H1 (cell line): ENCODE measurements at regions not wholly inside any gene's neighbourhood (a gene's known extent, or its start where the extent isn't known, plus 50 kb on each side); places are given as distances from the start of the nearest gene placed in this dataset.

Source experiments
- CTCF ChIA-PET: fragments of 300-600 bp; sonication (Branson Sonifier 250); formaldehyde crosslinking; loops from one replicate; lab custom pipeline; 2021; ENCODE audit not compliant: partially characterized antibody; lab: Charles Lee
- POLR2A ChIA-PET: fragments of 300-600 bp; sonication (Branson Sonifier 250); formaldehyde crosslinking; loops from one replicate; lab custom pipeline; 2021; ENCODE audit warnings: inconsistent platforms; ENCODE audit not compliant: partially characterized antibody; lab: Charles Lee
- DNase-seq, 2 experiments: peaks; one replicate each; pipeline versions ENCODE4 v3.0.0 to v3.0.0-alpha.2; 2010 to 2022; ENCODE audit warnings: low spot score in 2 of 2, low read depth in 1 of 2, mixed read lengths in 1 of 2
- FAIRE-seq: peaks from 2 replicates; lab custom pipeline; 2011; peaks lifted over from hg19 to GRCh38; lab: Jason Lieb, UNC
- H2AFZ ChIP-seq: 2 replicates; pipeline ENCODE4 v1.8.1; 2012; ENCODE audit warnings: low read length, inconsistent platforms
- H2AK5ac ChIP-seq: 2 replicates; pipeline ENCODE4 v1.6.1; 2013; ENCODE audit warnings: low read depth, low read length
- H2BK120ac ChIP-seq: replicated peaks from 2 replicates; pipeline ENCODE3; 2013; ENCODE audit warnings: low read depth, low read length, inconsistent platforms
- H2BK12ac ChIP-seq: 2 replicates; pipeline ENCODE4 v1.6.1; 2013; ENCODE audit warnings: low read depth, low read length
- H2BK15ac ChIP-seq: 2 replicates; pipeline ENCODE4 v1.6.1; 2013; ENCODE audit warnings: low read length
- H2BK20ac ChIP-seq: 2 replicates; pipeline ENCODE4 v1.6.1; 2013; ENCODE audit warnings: low read length
- H2BK5ac ChIP-seq: 2 replicates; pipeline ENCODE4 v1.6.1; 2013; ENCODE audit warnings: low read depth, low read length
- H3K14ac ChIP-seq: 2 replicates; pipeline ENCODE4 v1.6.1; 2013; ENCODE audit warnings: inconsistent platforms; ENCODE audit not compliant: insufficient read length
- H3K18ac ChIP-seq: 2 replicates; pipeline ENCODE4 v1.6.1; 2013; ENCODE audit warnings: low read length; ENCODE audit errors: extremely low read depth
- H3K23ac ChIP-seq: 2 replicates; pipeline ENCODE4 v1.6.1; 2013; ENCODE audit warnings: inconsistent platforms; ENCODE audit not compliant: insufficient read length
- H3K23me2 ChIP-seq: 2 replicates; pipeline ENCODE4 v1.6.1; 2013; ENCODE audit warnings: low read depth, low read length
- H3K27ac ChIP-seq: 2 replicates; pipeline ENCODE4 v1.6.1; 2011; ENCODE audit warnings: low read depth, low read length, inconsistent platforms
- H3K27me3 ChIP-seq, 4 experiments: replicated peaks in 1 of 4; 1 replicate in 1 of 4; 2 replicates in 3 of 4; pipeline versions ENCODE4 v1.6.1 to v1.8.1; 2011 to 2013; ENCODE audit warnings: low read length in 3 of 4, mild to moderate bottlenecking in 3 of 4, inconsistent platforms in 2 of 4, mixed read lengths in 2 of 4, moderate library complexity in 1 of 4; ENCODE audit not compliant: control insufficient read depth in 3 of 4, insufficient read depth in 3 of 4; ENCODE audit errors: extremely low read depth in 1 of 4
- H3K36me3 ChIP-seq, 4 experiments: 2 replicates each; pipeline versions ENCODE4 v1.6.1 to v1.8.1; 2011 to 2013; ENCODE audit warnings: mild to moderate bottlenecking in 4 of 4, low read length in 3 of 4, moderate library complexity in 2 of 4, control low read depth in 1 of 4, inconsistent platforms in 1 of 4; ENCODE audit not compliant: insufficient read depth in 4 of 4, control insufficient read depth in 2 of 4
- H3K4ac ChIP-seq: replicated peaks from 2 replicates; pipeline ENCODE3; 2013; ENCODE audit warnings: low read length, low read depth, mixed read lengths, inconsistent platforms; ENCODE audit not compliant: insufficient read length
- H3K4me1 ChIP-seq, 4 experiments: replicated peaks in 1 of 4; 1 replicate in 1 of 4; 2 replicates in 3 of 4; pipeline versions ENCODE4 v1.6.1 to v1.8.1; 2011 to 2013; ENCODE audit warnings: low read length in 3 of 4, inconsistent platforms in 2 of 4, mixed read lengths in 1 of 4; ENCODE audit not compliant: insufficient read depth in 4 of 4, control insufficient read depth in 3 of 4
- H3K4me2 ChIP-seq, 2 experiments: 2 replicates each; pipeline versions ENCODE4 v1.6.1 to v1.8.1; 2011 to 2013; ENCODE audit warnings: low read depth in 2 of 2, low read length in 2 of 2, control low read depth in 1 of 2, inconsistent platforms in 1 of 2, mild to moderate bottlenecking in 1 of 2; ENCODE audit not compliant: insufficient read depth in 1 of 2
- H3K4me3 ChIP-seq, 4 experiments: fragments of 200-600, 300-600 bp in 1 of 4; sonication (generic), shearing (Covaris generic), sonication (Bioruptor Twin) in 1 of 4; 2 replicates each; pipeline versions ENCODE4 v1.5.1 to v1.8.1; 2011 to 2016; ENCODE audit warnings: low read length in 4 of 4, low read depth in 3 of 4, control low read depth in 2 of 4, inconsistent platforms in 2 of 4, mild to moderate bottlenecking in 2 of 4, mixed read lengths in 1 of 4, moderate library complexity in 1 of 4; ENCODE audit not compliant: insufficient read depth in 2 of 4; ENCODE audit errors: extremely low read depth in 1 of 4
- H3K56ac ChIP-seq: replicated peaks from 2 replicates; pipeline ENCODE3; 2013; ENCODE audit warnings: low read depth, mild to moderate bottlenecking, mixed read lengths, low read length, inconsistent platforms; ENCODE audit not compliant: insufficient read length
- H3K79me1 ChIP-seq: 2 replicates; pipeline ENCODE4 v1.6.1; 2013; ENCODE audit warnings: low read depth, low read length, control low read depth
- H3K79me2 ChIP-seq, 2 experiments: 2 replicates each; pipeline versions ENCODE4 v1.6.1 to v1.8.1; 2012 to 2013; ENCODE audit warnings: low read length in 2 of 2, mild to moderate bottlenecking in 2 of 2, inconsistent platforms in 1 of 2; ENCODE audit not compliant: insufficient read depth in 2 of 2, control insufficient read depth in 1 of 2
- H3K9ac ChIP-seq, 4 experiments: replicated peaks in 1 of 4; 1 replicate in 1 of 4; 2 replicates in 3 of 4; pipeline versions ENCODE4 v1.6.1 to v1.8.1; 2011 to 2013; ENCODE audit warnings: low read depth in 3 of 4, low read length in 3 of 4, control low read depth in 2 of 4, mild to moderate bottlenecking in 2 of 4, moderate library complexity in 2 of 4, inconsistent platforms in 1 of 4; ENCODE audit errors: extremely low read depth in 1 of 4
- H3K9me3 ChIP-seq, 2 experiments: 2 replicates each; pipeline versions ENCODE4 v1.6.1 to v1.8.1; 2012 to 2013; ENCODE audit warnings: mild to moderate bottlenecking in 2 of 2, moderate library complexity in 2 of 2, control low read depth in 1 of 2, inconsistent platforms in 1 of 2, low read depth in 1 of 2, low read length in 1 of 2, mixed read lengths in 1 of 2; ENCODE audit not compliant: insufficient read depth in 2 of 2
- H4K20me1 ChIP-seq, 2 experiments: replicated peaks in 1 of 2; 2 replicates each; pipeline versions ENCODE3 to v1.8.1; 2011 to 2013; ENCODE audit warnings: inconsistent platforms in 2 of 2, low read length in 2 of 2, mild to moderate bottlenecking in 1 of 2; ENCODE audit not compliant: insufficient read depth in 2 of 2, control insufficient read depth in 1 of 2
- H4K5ac ChIP-seq: 2 replicates; pipeline ENCODE4 v1.6.1; 2013; ENCODE audit warnings: low read length, low read depth, mixed read lengths, inconsistent platforms; ENCODE audit not compliant: insufficient read length
- H4K8ac ChIP-seq: 2 replicates; pipeline ENCODE4 v1.8.0; 2013; ENCODE audit warnings: mild to moderate bottlenecking, moderate library complexity, low read length, inconsistent platforms; ENCODE audit not compliant: insufficient read depth; ENCODE audit errors: extremely low read depth
- H4K91ac ChIP-seq: replicated peaks from 2 replicates; pipeline ENCODE3; 2013; ENCODE audit warnings: low read length, mixed read lengths, inconsistent platforms; ENCODE audit not compliant: insufficient read length
- RFX5 ChIP-seq: IDR thresholded peaks from 2 replicates; pipeline ENCODE4 v1.6.1; 2011; ENCODE audit warnings: low read depth, low read length, improper control_type of control experiment, borderline replicate concordance
- SIRT6 ChIP-seq: IDR thresholded peaks from one replicate; pipeline ENCODE4 v1.7.1; 2012; ENCODE audit warnings: low read length, inconsistent platforms
- WGBS, 2 experiments: shearing (Covaris generic) in 1 of 2; methylation state at CpG; one replicate each; pipeline versions ENCODE4 v1.1.6 to v1.1.7; 2013 to 2015; ENCODE audit warnings: low lambda C conversion rate in 2 of 2, mixed read lengths in 2 of 2, inconsistent platforms in 1 of 2, low coverage in 1 of 2, missing lambda C conversion rate in 1 of 2; ENCODE audit not compliant: insufficient replicate concordance in 2 of 2, insufficient coverage in 1 of 2, insufficient read length in 1 of 2; ENCODE audit errors: extremely low coverage in 1 of 2, missing lambda C conversion rate in 1 of 2; 5-methylcytosine and 5-hydroxymethylcytosine counted together
- TF ChIP-seq, protein P1 (sequence below), 3 experiments: IDR thresholded peaks; 1 replicate in 2 of 3; 2 replicates in 1 of 3; pipeline versions ENCODE4 v1.5.1 to v1.6.1; 2011; ENCODE audit warnings: low read length in 3 of 3, mild to moderate bottlenecking in 3 of 3, inconsistent platforms in 2 of 3, low read depth in 1 of 3, moderate library complexity in 1 of 3; ENCODE audit not compliant: insufficient read depth in 1 of 3; ENCODE audit errors: control extremely low read depth in 1 of 3
- TF ChIP-seq, protein P2 (sequence below): IDR thresholded peaks from 2 replicates; pipeline ENCODE4 v1.6.1; 2012; ENCODE audit warnings: inconsistent platforms

DNA sequence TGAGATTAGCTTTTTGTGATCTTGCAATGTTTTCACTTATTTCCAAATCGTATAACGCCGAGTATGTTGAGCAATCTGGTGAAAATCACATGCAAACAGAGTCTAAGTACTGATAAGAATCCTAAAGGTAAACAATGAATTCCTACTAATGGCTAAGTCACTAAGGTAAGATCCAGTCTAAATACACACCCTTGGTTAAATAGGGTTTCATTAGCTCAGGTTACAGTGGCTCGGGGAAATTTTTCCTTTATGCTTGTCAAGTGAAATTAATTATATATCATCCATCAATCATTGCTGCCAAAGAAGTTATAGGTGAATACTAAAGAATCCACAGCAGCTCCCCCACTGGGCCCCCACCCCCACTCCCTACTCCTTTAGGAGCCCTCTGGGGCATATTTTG, 139.3 kb downstream of the SOX2 start:
- no peaks in the 10 kb centered on the region for H3K79me1 ChIP-seq
- no peak overlapping the region for H2BK120ac ChIP-seq
- H2BK15ac ChIP-seq, result no peak overlapping the region
- H3K27me3 ChIP-seq, result no peaks in the 10 kb centered on the region
- no peak overlapping the region for H2BK5ac ChIP-seq
- 86% methylated on average over 4 of the region's 4 CpGs; no CpG with 5 or more reads in 1 of the 2 experiments for WGBS, 2 experiments
- no peak overlapping the region for H3K56ac ChIP-seq
- no peak overlapping the region for H3K4ac ChIP-seq
- ChIA-PET CTCF (interaction anchor here (1.1 to 2.2 kb wide), 5 partner anchors 9 to 125 kb away, joined by 3 to 5 read pairs (median 3); no protein-coding TSS in a partner anchor), POLR2A (no interaction called here)
- H4K8ac ChIP-seq, result no peak overlapping the region
- no peak overlapping the region for H3K14ac ChIP-seq
- H3K9ac ChIP-seq, result no peak overlapping the region
- no peaks in the 10 kb centered on the region for H4K20me1 ChIP-seq
- no peak overlapping the region for H3K4me2 ChIP-seq
- H4K5ac ChIP-seq, result no peak overlapping the region
- no peak overlapping the region for H3K4me3 ChIP-seq
- H4K91ac ChIP-seq, result no peak overlapping the region
- no peak overlapping the region for H3K18ac ChIP-seq
- no peak overlapping the region for H2BK12ac ChIP-seq
- no peak overlapping the region for H3K27ac ChIP-seq
- H3K36me3 ChIP-seq, result no peaks in the 10 kb centered on the region
- H2BK20ac ChIP-seq, result no peak overlapping the region
- DNase-seq (no peak), FAIRE-seq (no peak)
- H3K23me2 ChIP-seq, result no peaks in the 10 kb centered on the region; the same call in 1 of the 2 replicates
- H3K9me3 ChIP-seq, result no peaks in the 10 kb centered on the region
- H2AFZ ChIP-seq, result no peak overlapping the region
- no peak overlapping the region for H2AK5ac ChIP-seq
- H3K79me2 ChIP-seq, result no peaks in the 10 kb centered on the region
- H3K23ac ChIP-seq, result no peak overlapping the region
- peaks cover 0 to 2% (median 0%) of the 10 kb centered on the region in 4 experiments; a peak in 1 of 7 replicates for H3K4me1 ChIP-seq
- TF ChIP-seq SIRT6, result no peak
- TF ChIP-seq RFX5, result no peak
- TF ChIP-seq, protein P1, sequence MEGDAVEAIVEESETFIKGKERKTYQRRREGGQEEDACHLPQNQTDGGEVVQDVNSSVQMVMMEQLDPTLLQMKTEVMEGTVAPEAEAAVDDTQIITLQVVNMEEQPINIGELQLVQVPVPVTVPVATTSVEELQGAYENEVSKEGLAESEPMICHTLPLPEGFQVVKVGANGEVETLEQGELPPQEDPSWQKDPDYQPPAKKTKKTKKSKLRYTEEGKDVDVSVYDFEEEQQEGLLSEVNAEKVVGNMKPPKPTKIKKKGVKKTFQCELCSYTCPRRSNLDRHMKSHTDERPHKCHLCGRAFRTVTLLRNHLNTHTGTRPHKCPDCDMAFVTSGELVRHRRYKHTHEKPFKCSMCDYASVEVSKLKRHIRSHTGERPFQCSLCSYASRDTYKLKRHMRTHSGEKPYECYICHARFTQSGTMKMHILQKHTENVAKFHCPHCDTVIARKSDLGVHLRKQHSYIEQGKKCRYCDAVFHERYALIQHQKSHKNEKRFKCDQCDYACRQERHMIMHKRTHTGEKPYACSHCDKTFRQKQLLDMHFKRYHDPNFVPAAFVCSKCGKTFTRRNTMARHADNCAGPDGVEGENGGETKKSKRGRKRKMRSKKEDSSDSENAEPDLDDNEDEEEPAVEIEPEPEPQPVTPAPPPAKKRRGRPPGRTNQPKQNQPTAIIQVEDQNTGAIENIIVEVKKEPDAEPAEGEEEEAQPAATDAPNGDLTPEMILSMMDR (IDR thresholded peaks at IDR 0.05; ENCODE audit: control extremely low read depth in 1 of 3, insufficient read depth in 1 of 3, low read depth in 1 of 3, low read length in 3 of 3), result no peak
- TF ChIP-seq, protein P2, sequence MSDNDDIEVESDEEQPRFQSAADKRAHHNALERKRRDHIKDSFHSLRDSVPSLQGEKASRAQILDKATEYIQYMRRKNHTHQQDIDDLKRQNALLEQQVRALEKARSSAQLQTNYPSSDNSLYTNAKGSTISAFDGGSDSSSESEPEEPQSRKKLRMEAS, result no peak
